ENCODE measurements at regions not wholly inside any gene's neighbourhood (a gene's known extent, or its start where the extent isn't known, plus 50 kb on each side); places are given as distances from the start of the nearest gene placed in this dataset.

- TF ChIP-seq BACH2 (CRISPR knock-in tag; IDR thresholded peaks at IDR 0.05; ENCODE audit: borderline replicate concordance) (no peak), ZC3H10 (CRISPR knock-in tag; IDR thresholded peaks at IDR 0.05) (no peak), TSHZ2 (CRISPR knock-in tag; IDR thresholded peaks at IDR 0.05) (no peak), ZNF8 (CRISPR knock-in tag; IDR thresholded peaks at IDR 0.05) (no peak), CREB5 (CRISPR knock-in tag; IDR thresholded peaks at IDR 0.05; ENCODE audit: low read depth) (no peak), PATZ1 (CRISPR knock-in tag; IDR thresholded peaks at IDR 0.05; ENCODE audit: borderline replicate concordance) (no peak), ESRRG (CRISPR knock-in tag; IDR thresholded peaks at IDR 0.05) (no peak), ZFP3 (CRISPR knock-in tag; IDR thresholded peaks at IDR 0.05) (no peak), ZNF70 (CRISPR knock-in tag; IDR thresholded peaks at IDR 0.05) (no peak)
These were observed 63.7 kb downstream of the KLF12 start for GRCh38 chr13:74070513-74070912.
